Heart left ventricle (tissue), 16 donors: ENCODE measurements at regions not wholly inside any gene's neighbourhood (a gene's known extent, or its start where the extent isn't known, plus 50 kb on each side); places are given as distances from the start of the nearest gene placed in this dataset.

Experiments used
- ATAC-seq, 4 donors: fragments of 200-7000 bp; cut with Tn5 transposase; one replicate each; pipeline ENCODE4 v1.9.1; 2020 to 2022; ENCODE audit warnings: moderate library complexity in 4 of 4, mild to moderate bottlenecking in 3 of 4, moderate number of reproducible peaks in 1 of 4
- DNase-seq, 5 donors: peaks; one replicate each; pipeline ENCODE4 v3.0.0-alpha.2; 2020
- H3K27ac ChIP-seq, 12 donors: fragments of 200-600 bp; sonication (generic) in 4 of 12; one replicate each; pipeline versions ENCODE4 v1.5.0 to v1.8.0; 2016 to 2022; ENCODE audit warnings: mild to moderate bottlenecking in 2 of 12
- H3K27me3 ChIP-seq, 9 donors: fragments of 200-600 bp; sonication (generic) in 2 of 9; one replicate each; pipeline versions ENCODE4 v1.5.1 to v1.8.0; 2016 to 2022; ENCODE audit warnings: mild to moderate bottlenecking in 3 of 9
- H3K36me3 ChIP-seq, 9 donors: fragments of 200-600 bp; sonication (generic) in 2 of 9; one replicate each; pipeline versions ENCODE4 v1.5.0 to v1.8.0; 2018 to 2022; ENCODE audit warnings: mild to moderate bottlenecking in 2 of 9
- H3K4me1 ChIP-seq, 12 donors: fragments of 200-600 bp; sonication (generic) in 4 of 12; one replicate each; pipeline versions ENCODE4 v1.5.0 to v1.8.0; 2016 to 2022; ENCODE audit warnings: mild to moderate bottlenecking in 3 of 12
- H3K4me3 ChIP-seq, 12 donors: fragments of 200-600 bp; sonication (generic) in 4 of 12; one replicate each; pipeline versions ENCODE4 v1.5.0 to v1.8.0; 2017 to 2022; ENCODE audit warnings: mild to moderate bottlenecking in 9 of 12, moderate library complexity in 4 of 12
- H3K9me3 ChIP-seq, 12 donors: fragments of 200-600 bp; sonication (generic) in 4 of 12; one replicate each; pipeline versions ENCODE4 v1.5.0 to v1.8.0; 2016 to 2022; ENCODE audit warnings: mild to moderate bottlenecking in 1 of 12
- CTCF ChIP-seq, 12 donors: fragments of 200-600 bp; sonication (generic) in 4 of 12; IDR thresholded peaks; one replicate each; pipeline versions ENCODE4 v1.5.0 to v1.8.0; 2018 to 2022; ENCODE audit warnings: antibody characterized with exemption in 12 of 12, mild to moderate bottlenecking in 5 of 12
- POLR2A ChIP-seq, 2 donors: fragments of 450-650 bp; IDR thresholded peaks; one replicate each; pipeline ENCODE4 v1.6.1; 2017; ENCODE audit warnings: antibody characterized with exemption in 2 of 2, mild to moderate bottlenecking in 2 of 2, moderate library complexity in 2 of 2
- WGBS, 4 donors: extraction: QIAGEN DNeasy Blood & Tissue Kit in 2 of 4; methylation state at CpG; one replicate each; pipeline versions ENCODE4 v1.1.5 to v1.1.7; 2013 to 2018; 5-methylcytosine and 5-hydroxymethylcytosine counted together
- intact Hi-C, 10 donors: fragments of 100-400 bp; cut with DNase I; formaldehyde crosslinking; loops; one replicate each; pipeline versions ENCODE4 v1.11.1 to v1.14.2; 2022
- donor health status: ischemic (EF 13 %, LVEDD 7.1; RV severe dilation, severe dysfunction).
- donor health status: healthy with polysubstance abuse.
- donor health status: DM: no; HTN: yes; CAD: no.
- donor health status: DM: no; HTN: no; CAD: no.
- donor health status: ischemic (EF 25% LVEDD 6.9; RV normal size, moderate dysfunction).
- donor health status: ischemic (EF 25% LVEDD 5.7; RV mildly dilated, moderate dysfunction).
- donor health status: healthy.
- donor health status: DM: yes; HTN: yes; CAD: no.
- donor health status: ischemic (EF 35%, LVEDD 5.7; RV mildly dilated, moderate dysfunction).
- donor health status: nonischemic (EF 11% LVEDD 7.7; RV severe dilation, severe dysfunction).
- donor health status: DM: yes; HTN: yes; CAD: no.
- donor health status: PGD.
- donor health status: ischemic (EF 29% LVEDD 5.4; RV normal size, mild dysfunction).
- donor health status: nonischemic (EF 23%, LVEDD 6.1; RV moderate dilation, normal function).

DNA sequence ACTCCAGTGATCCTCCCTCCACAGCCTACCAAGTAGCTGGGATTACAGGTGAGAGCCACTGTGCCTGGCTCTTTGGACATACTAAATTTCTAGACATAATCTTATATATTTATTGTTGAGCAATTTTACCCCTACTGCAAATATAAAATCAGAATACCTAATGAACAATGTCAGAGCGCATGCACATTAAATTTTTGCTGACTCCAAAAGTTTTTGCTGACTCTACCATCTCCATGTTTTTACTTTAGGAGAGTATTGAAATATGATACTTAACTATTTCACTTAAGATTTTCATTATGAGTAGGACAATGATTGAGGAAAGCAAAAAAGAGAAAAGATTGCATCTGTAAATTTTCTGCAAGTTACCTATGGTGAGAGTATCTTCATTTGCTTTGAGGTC, 402.3 kb downstream of the LRRC70 start:
- WGBS, 4 donors = 91 to 96% (median 92%) methylated on average over 1 of the region's 1 CpG

DNA sequence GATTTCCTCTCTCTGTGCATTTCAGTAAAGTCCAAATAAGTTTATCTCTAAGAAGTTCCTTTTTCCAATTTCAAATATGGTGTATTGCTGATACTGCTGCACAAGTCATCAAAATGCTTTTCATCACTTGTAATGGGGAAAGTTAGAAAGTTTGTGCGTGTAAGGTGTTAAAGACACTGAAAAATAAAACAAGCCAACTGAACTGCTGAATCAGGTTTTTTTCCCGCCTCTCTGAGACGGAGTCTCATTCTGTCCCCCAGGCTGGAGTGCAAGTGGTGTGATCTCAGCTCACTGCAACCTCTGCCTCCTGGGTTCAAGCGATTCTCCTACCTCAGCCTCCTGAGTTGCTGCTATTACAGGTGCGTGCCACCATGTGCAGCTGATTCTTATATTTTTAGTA, 400.9 kb downstream of the LRRC70 start:
- TF ChIP-seq CTCF (IDR thresholded peaks at IDR 0.05) = no peak
- no peak for TF ChIP-seq POLR2A (IDR thresholded peaks at IDR 0.05)
- H3K4me1 ChIP-seq = peaks cover 0 to 12% (median 0%) of the 10 kb centered on the region in 12 donors
- DNase-seq (no peak), ATAC-seq (no peak)
- no peaks in the 10 kb centered on the region for H3K27me3 ChIP-seq
- H3K36me3 ChIP-seq = no peaks in the 10 kb centered on the region
- intact Hi-C loops = no loop called here
- no peak overlapping the region for H3K27ac ChIP-seq
- no peak overlapping the region for H3K4me3 ChIP-seq
- WGBS, 4 donors = 74 to 87% (median 82%) methylated on average over 5 of the region's 5 CpGs
- no peaks in the 10 kb centered on the region for H3K9me3 ChIP-seq

More for the DNA sequence above, 402.3 kb downstream of the LRRC70 start:
- no peak for DNase-seq
- peaks cover 0 to 12% (median 0%) of the 10 kb centered on the region in 12 donors for H3K4me1 ChIP-seq
- H3K27me3 ChIP-seq = no peaks in the 10 kb centered on the region
- TF ChIP-seq POLR2A (IDR thresholded peaks at IDR 0.05) (no peak), CTCF (IDR thresholded peaks at IDR 0.05) (no peak)
- H3K36me3 ChIP-seq = no peaks in the 10 kb centered on the region
- no peak overlapping the region for H3K4me3 ChIP-seq
- H3K27ac ChIP-seq = no peak overlapping the region
- intact Hi-C loops = no loop called here
- no peak for ATAC-seq
- H3K9me3 ChIP-seq = peaks cover 0 to 14% (median 7%) of the 10 kb centered on the region in 12 donors

DNA sequence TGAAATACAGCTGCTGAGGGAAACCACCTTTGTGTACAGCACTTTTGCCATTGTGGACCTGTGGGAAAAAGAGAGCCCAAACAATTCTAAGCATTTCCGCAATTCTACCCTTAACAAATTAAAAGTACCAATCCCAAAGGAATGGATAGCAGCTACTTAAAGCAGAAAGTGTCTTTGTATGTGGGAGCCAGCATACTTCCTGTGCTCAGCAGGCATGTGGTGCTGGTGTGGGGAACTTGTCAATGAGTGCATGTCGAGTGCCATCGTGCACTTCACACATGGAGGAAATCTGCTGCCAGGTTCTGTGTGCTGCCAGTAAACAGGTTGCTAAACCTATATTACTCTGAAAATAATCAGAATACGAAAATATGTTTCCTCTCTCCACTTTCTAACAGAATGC, 399.0 kb downstream of the LRRC70 start:
- 20 to 27% (median 27%) methylated on average over 4 of the region's 4 CpGs for WGBS, 4 donors
- intact Hi-C loops = no loop called here
- no peaks in the 10 kb centered on the region for H3K9me3 ChIP-seq
- H3K4me3 ChIP-seq = no peak overlapping the region
- no peak for DNase-seq
- H3K27me3 ChIP-seq = no peaks in the 10 kb centered on the region
- no peak for TF ChIP-seq CTCF (IDR thresholded peaks at IDR 0.05)
- no peak for TF ChIP-seq POLR2A (IDR thresholded peaks at IDR 0.05)
- peak in 1 of 4 donors; percentile 48 for ATAC-seq
- no peak overlapping the region for H3K27ac ChIP-seq
- H3K36me3 ChIP-seq = no peaks in the 10 kb centered on the region
- peaks cover 0 to 12% (median 0%) of the 10 kb centered on the region in 12 donors for H3K4me1 ChIP-seq

DNA sequence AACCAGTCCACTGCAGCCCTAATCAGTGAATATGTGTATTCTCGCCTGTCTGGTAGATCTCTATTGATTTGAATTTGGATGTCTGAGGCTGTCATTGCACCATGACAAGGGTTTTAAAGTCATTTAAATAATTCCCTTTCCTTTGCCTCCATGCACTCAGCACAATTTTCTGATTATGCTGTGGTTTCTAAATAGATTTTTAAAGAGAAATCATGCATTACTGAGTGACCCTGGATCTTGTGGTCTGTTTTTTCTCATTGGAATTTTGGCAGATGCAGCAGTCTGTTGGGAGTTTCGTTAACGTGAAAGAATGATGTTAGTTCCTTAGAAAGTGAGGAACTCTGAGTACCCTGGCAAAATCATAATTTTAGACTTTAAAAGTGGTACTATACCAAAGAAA, 396.0 kb downstream of the LRRC70 start:
- Histone ChIP-seq H3K4me1 (peaks cover 0 to 12% (median 0%) of the 10 kb centered on the region in 12 donors), H3K4me3 (no peak overlapping the region), H3K27ac (no peak overlapping the region), H3K9me3 (no peaks in the 10 kb centered on the region), H3K27me3 (no peaks in the 10 kb centered on the region), H3K36me3 (no peaks in the 10 kb centered on the region)
- DNase-seq (no peak), ATAC-seq (no peak)
- WGBS, 4 donors = 44 to 53% (median 47%) methylated on average over 3 of the region's 3 CpGs
- intact Hi-C loops = no loop called here
- TF ChIP-seq POLR2A (IDR thresholded peaks at IDR 0.05) = no peak
- TF ChIP-seq CTCF (IDR thresholded peaks at IDR 0.05) = no peak
